Right lobe of liver (tissue), 4 donors: ENCODE measurements at regions not wholly inside any gene's neighbourhood (a gene's known extent, or its start where the extent isn't known, plus 50 kb on each side); places are given as distances from the start of the nearest gene placed in this dataset.

ENCODE experiments used
- POLR2A ChIP-seq: fragments of 450-650 bp; IDR thresholded peaks from one replicate; pipeline ENCODE4 v1.6.1; 2017; ENCODE audit warnings: antibody characterized with exemption, mild to moderate bottlenecking
- TF ChIP-seq, protein P1 (sequence below), 4 donors: fragments of 200-600 bp in 3 of 4; fragments of 450-650 bp in 1 of 4; IDR thresholded peaks; one replicate each; pipeline versions ENCODE4 v1.5.1 to v1.8.0; 2016 to 2022; ENCODE audit warnings: antibody characterized with exemption in 4 of 4, mild to moderate bottlenecking in 2 of 4
- donor health status: DM: no; HTN: no; CAD: no.
- donor health status: DM: no; HTN: no; CAD: no.
- donor health status: DM: no; HTN: yes; CAD: no.

GRCh38 chr14:28398506-28398905 lies 368.1 kb upstream of the FOXG1 start:
- no peak for TF ChIP-seq POLR2A
- TF ChIP-seq, protein P1, sequence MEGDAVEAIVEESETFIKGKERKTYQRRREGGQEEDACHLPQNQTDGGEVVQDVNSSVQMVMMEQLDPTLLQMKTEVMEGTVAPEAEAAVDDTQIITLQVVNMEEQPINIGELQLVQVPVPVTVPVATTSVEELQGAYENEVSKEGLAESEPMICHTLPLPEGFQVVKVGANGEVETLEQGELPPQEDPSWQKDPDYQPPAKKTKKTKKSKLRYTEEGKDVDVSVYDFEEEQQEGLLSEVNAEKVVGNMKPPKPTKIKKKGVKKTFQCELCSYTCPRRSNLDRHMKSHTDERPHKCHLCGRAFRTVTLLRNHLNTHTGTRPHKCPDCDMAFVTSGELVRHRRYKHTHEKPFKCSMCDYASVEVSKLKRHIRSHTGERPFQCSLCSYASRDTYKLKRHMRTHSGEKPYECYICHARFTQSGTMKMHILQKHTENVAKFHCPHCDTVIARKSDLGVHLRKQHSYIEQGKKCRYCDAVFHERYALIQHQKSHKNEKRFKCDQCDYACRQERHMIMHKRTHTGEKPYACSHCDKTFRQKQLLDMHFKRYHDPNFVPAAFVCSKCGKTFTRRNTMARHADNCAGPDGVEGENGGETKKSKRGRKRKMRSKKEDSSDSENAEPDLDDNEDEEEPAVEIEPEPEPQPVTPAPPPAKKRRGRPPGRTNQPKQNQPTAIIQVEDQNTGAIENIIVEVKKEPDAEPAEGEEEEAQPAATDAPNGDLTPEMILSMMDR (IDR thresholded peaks at IDR 0.05): no peak
